Epithelial cell of esophagus (primary cell): ENCODE measurements at regions not wholly inside any gene's neighbourhood (a gene's known extent, or its start where the extent isn't known, plus 50 kb on each side); places are given as distances from the start of the nearest gene placed in this dataset.

Experiments
- DNase-seq: peaks from one replicate; pipeline ENCODE4 v3.0.0; 2010; ENCODE audit warnings: low read depth
- H3K4me3 ChIP-seq: 2 replicates; pipeline ENCODE4 v1.5.1; 2011; ENCODE audit warnings: mild to moderate bottlenecking, low read length, control low read depth
- TF ChIP-seq, protein P1 (sequence below): IDR thresholded peaks from 2 replicates; pipeline ENCODE4 v1.5.1; 2011; ENCODE audit warnings: low read depth, mild to moderate bottlenecking, low read length, control low read depth, inconsistent platforms; ENCODE audit not compliant: insufficient read depth; ENCODE audit errors: missing control alignments

GRCh38 chr11:111438846-111439520 is 59.9 kb upstream of the POU2AF1 start:
- TF ChIP-seq, protein P1, sequence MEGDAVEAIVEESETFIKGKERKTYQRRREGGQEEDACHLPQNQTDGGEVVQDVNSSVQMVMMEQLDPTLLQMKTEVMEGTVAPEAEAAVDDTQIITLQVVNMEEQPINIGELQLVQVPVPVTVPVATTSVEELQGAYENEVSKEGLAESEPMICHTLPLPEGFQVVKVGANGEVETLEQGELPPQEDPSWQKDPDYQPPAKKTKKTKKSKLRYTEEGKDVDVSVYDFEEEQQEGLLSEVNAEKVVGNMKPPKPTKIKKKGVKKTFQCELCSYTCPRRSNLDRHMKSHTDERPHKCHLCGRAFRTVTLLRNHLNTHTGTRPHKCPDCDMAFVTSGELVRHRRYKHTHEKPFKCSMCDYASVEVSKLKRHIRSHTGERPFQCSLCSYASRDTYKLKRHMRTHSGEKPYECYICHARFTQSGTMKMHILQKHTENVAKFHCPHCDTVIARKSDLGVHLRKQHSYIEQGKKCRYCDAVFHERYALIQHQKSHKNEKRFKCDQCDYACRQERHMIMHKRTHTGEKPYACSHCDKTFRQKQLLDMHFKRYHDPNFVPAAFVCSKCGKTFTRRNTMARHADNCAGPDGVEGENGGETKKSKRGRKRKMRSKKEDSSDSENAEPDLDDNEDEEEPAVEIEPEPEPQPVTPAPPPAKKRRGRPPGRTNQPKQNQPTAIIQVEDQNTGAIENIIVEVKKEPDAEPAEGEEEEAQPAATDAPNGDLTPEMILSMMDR: no peak
- no peak overlapping the region for H3K4me3 ChIP-seq
- no peak for DNase-seq

- no peak for DNase-seq
- TF ChIP-seq, protein P1: no peak
- H3K4me3 ChIP-seq: no peak overlapping the region
These were observed 59.1 kb upstream of the POU2AF1 start for GRCh38 chr11:111438168-111438567.

- no peak overlapping the region for H3K4me3 ChIP-seq
- TF ChIP-seq, protein P1: no peak
- DNase-seq: no peak
These were observed 56.1 kb upstream of the POU2AF1 start for GRCh38 chr11:111435046-111435698.

DNA sequence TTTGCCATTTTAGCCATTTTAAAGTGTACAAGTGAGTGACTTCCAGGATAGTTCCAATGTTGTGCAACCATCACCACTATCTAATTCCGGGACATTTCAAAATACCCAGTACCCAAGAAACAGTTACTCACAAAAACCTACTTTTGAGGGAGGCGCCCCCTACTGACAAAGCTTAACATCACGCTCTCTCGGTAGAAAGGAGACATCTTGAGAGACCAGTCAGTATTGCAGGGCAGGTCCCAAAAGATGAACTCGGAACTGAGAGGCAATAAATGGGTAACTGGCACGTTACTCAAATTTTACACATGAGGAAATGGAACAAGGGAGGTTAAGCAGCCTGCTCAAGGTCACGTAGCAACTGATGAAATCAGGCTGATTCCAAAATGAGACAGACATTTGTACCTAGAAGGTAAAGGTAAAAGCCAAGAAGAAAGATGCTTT is 50.0 kb upstream of the POU2AF1 start:
- no peak overlapping the region for H3K4me3 ChIP-seq
- TF ChIP-seq, protein P1: peak; percentile 63
- DNase-seq: peak; percentile 60
